ENCODE measurements at regions not wholly inside any gene's neighbourhood (a gene's known extent, or its start where the extent isn't known, plus 50 kb on each side); places are given as distances from the start of the nearest gene placed in this dataset.
"Not testable (repeated sequence)": the region's sequence is repeated elsewhere in the genome, so short reads cannot be mapped to it uniquely, and the experiment has no call there.

DNA sequence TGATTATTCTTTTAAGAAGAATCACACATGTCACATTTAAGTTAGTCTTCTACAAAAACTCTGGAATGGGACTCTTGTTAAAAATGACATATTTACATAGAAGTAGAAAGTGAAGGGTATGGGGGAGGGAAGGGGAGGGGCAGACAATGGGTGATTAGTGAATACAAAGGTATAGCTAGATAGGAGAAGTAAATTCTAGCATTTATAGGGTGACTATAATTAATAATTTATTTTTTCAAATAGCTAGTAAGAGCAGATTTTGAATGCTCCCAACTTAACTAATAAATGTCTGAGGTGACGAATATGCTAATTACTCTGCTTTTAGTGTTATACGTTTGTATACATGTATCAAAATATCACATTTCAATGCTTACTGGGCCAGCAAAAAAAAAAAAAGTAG, 59.4 kb downstream of the BLTP3B start:
- no peak for DNase-seq

DNA sequence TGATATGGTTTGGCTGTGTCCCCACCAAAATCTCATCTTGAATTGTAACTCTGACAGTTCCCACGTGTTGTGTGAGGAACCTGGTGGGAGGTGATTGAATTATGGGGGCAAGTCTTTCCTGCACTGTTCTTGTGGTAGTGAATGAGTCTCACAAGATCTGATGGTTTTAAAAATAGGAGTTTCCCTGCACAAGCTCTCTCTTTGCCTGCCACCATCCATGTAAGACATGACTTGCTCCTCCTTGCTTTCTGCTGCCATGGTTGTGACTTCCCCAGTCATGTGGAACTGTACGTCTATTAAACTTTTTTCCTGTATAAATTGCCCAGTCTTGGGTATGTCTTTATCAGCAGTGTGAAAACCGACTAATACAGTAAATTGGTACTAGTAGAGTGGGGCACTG, 63.9 kb downstream of the BLTP3B start:
- not testable (repeated sequence) for DNase-seq

DNA sequence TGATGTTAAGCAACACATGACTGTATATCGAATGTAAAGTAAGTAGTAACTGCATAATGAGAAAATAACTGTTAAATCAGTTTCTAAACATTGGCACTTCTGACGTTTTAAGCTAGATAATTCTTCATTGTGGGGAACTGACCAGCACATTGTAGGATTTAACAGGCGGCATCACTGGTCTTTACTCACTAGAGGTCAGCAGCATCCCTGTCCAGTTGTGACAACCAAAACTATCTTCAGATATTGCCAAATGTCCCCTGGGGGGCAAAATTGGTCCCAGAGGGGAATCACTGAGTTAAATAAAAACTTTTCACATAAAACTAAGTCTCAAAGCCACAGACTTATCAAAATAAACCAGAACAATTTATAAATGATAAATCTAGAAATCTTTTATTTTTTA, 65.3 kb downstream of the BLTP3B start:
- DNase-seq = peak; percentile 1

DNA sequence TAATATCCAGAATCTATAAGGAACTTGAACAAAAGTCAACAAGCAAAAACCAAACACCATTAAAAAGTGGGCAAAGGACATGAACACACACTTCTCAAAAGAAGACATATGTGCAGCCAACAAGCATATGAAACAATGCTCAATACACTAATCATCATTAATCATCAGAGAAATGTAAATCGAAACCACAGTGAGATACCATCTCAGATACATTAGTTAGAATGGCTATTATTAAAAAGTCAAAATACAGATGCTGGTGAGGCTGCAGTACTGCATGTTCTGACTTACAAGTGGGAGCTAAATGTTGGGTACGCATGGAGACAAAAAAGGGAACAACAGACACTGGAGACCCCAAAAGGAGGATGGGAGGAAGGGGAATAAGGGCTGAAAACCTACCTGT, 67.1 kb downstream of the BLTP3B start:
- DNase-seq = no peak

DNA sequence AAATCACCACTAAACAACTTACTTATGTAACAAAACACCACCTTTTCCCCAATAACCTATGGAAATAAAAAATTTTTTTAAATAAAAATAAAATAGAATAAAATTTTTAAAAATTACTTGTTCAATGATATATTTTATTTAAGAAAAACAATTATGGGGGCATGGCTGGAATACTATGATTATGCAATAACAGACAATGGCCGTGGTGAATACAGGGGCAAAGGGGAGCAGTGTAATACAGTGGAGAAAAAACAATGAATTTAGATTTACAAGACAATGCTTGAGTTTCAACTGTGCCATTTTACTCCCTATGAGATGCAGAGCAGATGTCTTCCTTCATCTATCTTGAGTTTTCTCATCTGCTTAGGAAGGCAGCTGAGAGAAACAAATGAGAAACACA, 72.9 kb downstream of the BLTP3B start:
- no peak for DNase-seq

DNA sequence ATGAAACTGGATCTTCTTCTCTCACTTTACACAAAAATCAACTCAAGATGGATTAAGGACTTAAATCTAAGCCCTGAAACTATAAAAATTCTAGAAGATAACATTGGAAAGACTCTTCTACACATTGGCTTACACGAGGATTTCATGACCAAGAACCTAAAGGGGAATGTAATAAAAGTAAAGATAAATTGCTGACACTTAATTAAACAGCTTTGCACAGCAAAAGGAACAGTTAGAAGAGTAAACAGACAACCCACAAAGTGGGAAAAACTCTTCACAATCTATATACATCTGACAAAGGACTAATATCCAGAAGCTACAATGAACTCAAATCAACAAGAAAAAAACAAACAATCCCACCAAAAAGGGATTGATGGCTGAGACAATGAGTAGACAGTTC, 74.4 kb downstream of the BLTP3B start:
- DNase-seq = no peak

DNA sequence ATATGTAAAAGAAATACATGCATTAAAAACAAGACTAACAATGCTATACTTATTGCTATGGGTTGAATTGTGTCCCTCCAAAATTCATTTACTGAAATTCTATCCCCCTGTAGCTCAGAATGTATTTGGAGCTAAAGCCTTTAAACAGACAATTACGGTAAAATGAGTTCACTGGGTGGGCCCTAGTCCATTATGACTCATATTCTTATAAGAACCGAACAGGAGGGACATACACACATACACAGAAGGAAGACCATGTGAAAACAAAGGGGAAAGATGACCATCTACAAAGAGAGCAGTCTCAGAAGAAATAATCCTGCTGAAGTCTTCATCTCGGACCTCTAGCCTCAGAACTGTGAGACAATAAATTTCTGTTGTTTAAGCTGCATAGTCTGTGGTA, 77.1 kb upstream of the ANKS1B start:
- DNase-seq = no peak

DNA sequence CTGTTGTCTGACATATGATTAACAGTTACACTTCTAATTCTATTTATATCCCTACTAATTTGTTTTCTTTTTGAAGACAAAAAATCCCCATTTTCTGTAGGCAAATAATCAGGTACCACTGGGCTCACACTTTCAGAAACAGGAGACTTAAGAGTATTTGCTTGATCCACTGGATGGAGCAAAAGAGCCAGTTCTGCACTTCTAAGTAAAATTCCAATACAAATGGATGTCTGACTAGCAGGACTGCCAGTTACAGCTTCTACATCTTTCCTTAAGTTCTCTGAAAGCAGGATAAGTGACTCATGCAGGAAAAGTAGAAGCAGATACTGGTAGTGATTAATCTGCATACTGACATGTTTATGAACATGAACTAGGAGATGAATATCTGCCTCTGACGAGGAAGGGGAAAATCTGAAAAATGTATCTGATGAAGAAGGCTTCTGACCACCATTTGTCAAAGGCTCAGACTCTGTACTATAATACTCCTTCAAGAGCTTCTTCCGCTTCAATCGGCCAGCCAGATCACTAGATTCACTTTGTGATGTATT, 73.8 kb upstream of the ANKS1B start:
- peak; percentile 92 for DNase-seq

DNA sequence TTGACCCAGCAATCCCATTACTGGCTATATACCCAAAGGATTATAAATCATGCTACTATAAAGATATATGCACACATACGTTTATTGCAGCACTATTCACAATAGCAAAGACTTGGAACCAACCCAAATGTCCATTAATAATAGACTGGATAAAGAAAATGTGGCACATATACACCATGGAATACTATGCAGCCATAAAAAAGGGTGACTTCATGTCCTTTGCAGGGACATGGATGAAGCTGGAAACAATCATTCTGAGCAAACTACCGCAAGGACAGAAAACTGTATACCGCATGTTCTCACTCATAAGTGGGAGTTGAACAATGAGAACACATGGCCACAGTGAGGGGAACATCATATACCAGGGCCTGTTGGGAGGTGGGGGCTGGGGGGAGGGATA, 61.5 kb upstream of the ANKS1B start:
- DNase-seq = not testable (repeated sequence)

DNA sequence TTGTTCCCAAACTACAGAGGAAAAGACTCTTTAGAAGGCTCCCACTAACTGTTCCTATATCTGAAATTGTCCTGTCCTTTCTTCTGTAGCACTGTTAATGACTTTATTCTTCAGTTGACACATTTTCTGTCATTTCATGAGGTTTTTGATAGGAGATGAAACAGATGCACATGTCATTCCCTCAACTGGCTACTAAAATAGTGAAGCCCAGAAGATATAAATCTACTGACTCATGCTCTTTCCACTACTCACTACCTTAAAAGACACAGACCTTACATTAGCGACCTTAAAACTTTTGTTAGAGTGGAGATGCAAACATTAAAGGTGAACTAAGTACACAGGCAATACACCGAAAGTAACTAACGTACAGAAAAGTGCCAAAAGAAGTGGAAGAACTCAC, 59.5 kb upstream of the ANKS1B start:
- DNase-seq = no peak

DNA sequence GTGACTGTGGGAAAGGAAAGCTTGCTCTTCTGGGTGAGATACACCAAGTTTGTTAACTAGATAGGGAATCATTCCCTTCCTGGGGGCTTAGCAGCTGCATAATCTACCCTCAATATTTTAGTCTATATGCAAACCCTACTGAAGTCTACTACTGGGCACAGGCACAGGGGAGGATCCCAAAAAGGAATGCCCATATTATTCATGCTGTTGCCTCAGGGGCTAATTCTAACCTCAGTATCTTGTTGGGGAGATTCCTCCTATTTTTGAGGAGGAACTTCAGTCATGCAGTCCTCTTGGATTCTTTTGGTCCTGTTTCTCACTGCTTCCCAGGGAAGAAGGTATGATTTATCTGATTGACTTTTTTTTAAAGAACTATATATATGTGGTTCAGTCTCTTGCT, 58.9 kb upstream of the ANKS1B start:
- DNase-seq = peak; percentile 54

All from EL (cell line).